ENCODE measurements at regions not wholly inside any gene's neighbourhood (a gene's known extent, or its start where the extent isn't known, plus 50 kb on each side); places are given as distances from the start of the nearest gene placed in this dataset.

- Mint-ChIP-seq H3K9me3 (ENCODE audit: unreplicated experiment) (peaks cover 7% of the 10 kb centered on the region), H3K27me3 (ENCODE audit: unreplicated experiment) (peaks cover 27% of the 10 kb centered on the region), H3K4me3 (ENCODE audit: unreplicated experiment) (no peak overlapping the region), H3K36me3 (ENCODE audit: unreplicated experiment) (no peaks in the 10 kb centered on the region), H3K27ac (ENCODE audit: unreplicated experiment) (no peak overlapping the region), H3K4me1 (ENCODE audit: unreplicated experiment) (no peaks in the 10 kb centered on the region)
- DNase-seq (ENCODE audit: extremely low spot score, unreplicated experiment): no peak
- no peak for TF ChIP-seq CTCF (IDR thresholded peaks at IDR 0.05)
Observed at GRCh38 chr10:1829712-1830111, 92.4 kb upstream of the ADARB2 start.

- no peak for TF ChIP-seq CTCF (IDR thresholded peaks at IDR 0.05)
- no peaks in the 10 kb centered on the region for H3K4me1 Mint-ChIP-seq (ENCODE audit: unreplicated experiment)
Observed at GRCh38 chr10:1824928-1825327, 87.6 kb upstream of the ADARB2 start.

GRCh38 chr10:1814556-1814955 lies 77.2 kb upstream of the ADARB2 start:
- H3K27me3 Mint-ChIP-seq (ENCODE audit: unreplicated experiment): peaks cover 19% of the 10 kb centered on the region
- no peaks in the 10 kb centered on the region for H3K4me1 Mint-ChIP-seq (ENCODE audit: unreplicated experiment)
- no peak for DNase-seq (ENCODE audit: extremely low spot score, unreplicated experiment)
- TF ChIP-seq CTCF (IDR thresholded peaks at IDR 0.05): no peak
- no peak overlapping the region for H3K27ac Mint-ChIP-seq (ENCODE audit: unreplicated experiment)
- peaks cover 2% of the 10 kb centered on the region for H3K36me3 Mint-ChIP-seq (ENCODE audit: unreplicated experiment)
- no peak overlapping the region for H3K4me3 Mint-ChIP-seq (ENCODE audit: unreplicated experiment)
- peaks cover 37% of the 10 kb centered on the region for H3K9me3 Mint-ChIP-seq (ENCODE audit: unreplicated experiment)

More at GRCh38 chr10:1824928-1825327, 87.6 kb upstream of the ADARB2 start:
- no peak overlapping the region for H3K27ac Mint-ChIP-seq (ENCODE audit: unreplicated experiment)
- DNase-seq (ENCODE audit: extremely low spot score, unreplicated experiment): no peak
- H3K4me3 Mint-ChIP-seq (ENCODE audit: unreplicated experiment): no peak overlapping the region
- peaks cover 14% of the 10 kb centered on the region for H3K9me3 Mint-ChIP-seq (ENCODE audit: unreplicated experiment)
- H3K27me3 Mint-ChIP-seq (ENCODE audit: unreplicated experiment): peaks cover 40% of the 10 kb centered on the region
- H3K36me3 Mint-ChIP-seq (ENCODE audit: unreplicated experiment): no peaks in the 10 kb centered on the region

- H3K27me3 Mint-ChIP-seq (ENCODE audit: unreplicated experiment): peaks cover 22% of the 10 kb centered on the region
- DNase-seq (ENCODE audit: extremely low spot score, unreplicated experiment): no peak
- H3K4me3 Mint-ChIP-seq (ENCODE audit: unreplicated experiment): no peak overlapping the region
- no peak overlapping the region for H3K27ac Mint-ChIP-seq (ENCODE audit: unreplicated experiment)
- peaks cover 6% of the 10 kb centered on the region for H3K9me3 Mint-ChIP-seq (ENCODE audit: unreplicated experiment)
- H3K4me1 Mint-ChIP-seq (ENCODE audit: unreplicated experiment): no peaks in the 10 kb centered on the region
- no peak for TF ChIP-seq CTCF (IDR thresholded peaks at IDR 0.05)
- no peaks in the 10 kb centered on the region for H3K36me3 Mint-ChIP-seq (ENCODE audit: unreplicated experiment)
Observed at GRCh38 chr10:1809139-1809741, 71.9 kb upstream of the ADARB2 start.

- TF ChIP-seq CTCF (IDR thresholded peaks at IDR 0.05): no peak
- H3K9me3 Mint-ChIP-seq (ENCODE audit: unreplicated experiment): no peaks in the 10 kb centered on the region
- peaks cover 14% of the 10 kb centered on the region for H3K27me3 Mint-ChIP-seq (ENCODE audit: unreplicated experiment)
- no peaks in the 10 kb centered on the region for H3K4me1 Mint-ChIP-seq (ENCODE audit: unreplicated experiment)
- H3K4me3 Mint-ChIP-seq (ENCODE audit: unreplicated experiment): no peak overlapping the region
- no peak for DNase-seq (ENCODE audit: extremely low spot score, unreplicated experiment)
- no peak overlapping the region for H3K27ac Mint-ChIP-seq (ENCODE audit: unreplicated experiment)
- H3K36me3 Mint-ChIP-seq (ENCODE audit: unreplicated experiment): no peaks in the 10 kb centered on the region
Observed at GRCh38 chr10:1807924-1808323, 70.6 kb upstream of the ADARB2 start.
